Endometrium (tissue), 2 donors: ENCODE measurements at regions not wholly inside any gene's neighbourhood (a gene's known extent, or its start where the extent isn't known, plus 50 kb on each side); places are given as distances from the start of the nearest gene placed in this dataset.
"Not testable (repeated sequence)": the region's sequence is repeated elsewhere in the genome, so short reads cannot be mapped to it uniquely, and the experiment has no call there.

Source experiments
- FAIRE-seq: peaks from 2 replicates; lab custom pipeline; 2012; peaks lifted over from hg19 to GRCh38; lab: Jason Lieb, UNC
- donor health status: control.
- donor health status: control.

- FAIRE-seq: no peak
These were observed 246.9 kb downstream of the CYLC2 start for GRCh38 chr9:103242025-103242424.

DNA sequence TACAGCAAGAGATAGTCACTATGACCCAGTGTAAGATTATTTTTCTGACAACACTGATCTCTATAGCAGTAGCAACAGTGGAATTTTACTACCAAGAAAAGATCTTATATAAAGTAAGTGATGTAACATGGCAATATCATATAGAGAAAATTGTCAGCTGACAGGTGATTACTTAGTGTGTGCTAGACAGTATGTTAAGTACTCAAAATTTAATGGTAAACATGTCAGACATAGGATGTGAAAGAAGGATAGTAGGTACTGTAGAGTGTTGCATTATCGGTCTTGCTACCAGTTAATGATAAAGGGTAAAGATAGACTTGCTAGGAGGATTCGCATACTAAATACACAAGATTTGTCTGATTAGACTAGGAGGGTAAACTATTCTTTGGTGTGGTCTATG is 247.4 kb downstream of the CYLC2 start:
- no peak for FAIRE-seq

GRCh38 chr9:103243553-103243952 is 248.4 kb downstream of the CYLC2 start:
- no peak for FAIRE-seq

- FAIRE-seq: no peak
These were observed 250.2 kb downstream of the CYLC2 start for GRCh38 chr9:103245369-103245768.

DNA sequence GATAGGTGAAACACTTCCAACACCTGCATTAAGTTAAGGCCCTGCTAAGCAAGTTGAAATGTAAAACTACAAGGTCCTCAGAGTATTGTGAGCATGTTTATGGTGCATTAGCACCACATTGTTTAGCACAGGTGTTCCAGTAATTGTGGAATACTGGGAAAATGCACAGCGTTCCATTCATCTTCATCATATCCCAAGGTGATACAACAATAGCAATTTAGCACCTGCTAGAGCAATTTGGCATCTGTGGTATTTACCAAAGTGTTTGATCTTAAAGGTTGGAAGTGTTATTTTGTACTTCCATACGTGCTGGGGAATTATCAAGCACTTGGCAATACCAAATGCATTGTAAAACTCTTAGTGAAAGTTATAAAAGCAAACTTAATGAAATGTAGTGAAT is 266.8 kb downstream of the CYLC2 start:
- FAIRE-seq: no peak

GRCh38 chr9:103266064-103266463 is 270.9 kb downstream of the CYLC2 start:
- FAIRE-seq: no peak

DNA sequence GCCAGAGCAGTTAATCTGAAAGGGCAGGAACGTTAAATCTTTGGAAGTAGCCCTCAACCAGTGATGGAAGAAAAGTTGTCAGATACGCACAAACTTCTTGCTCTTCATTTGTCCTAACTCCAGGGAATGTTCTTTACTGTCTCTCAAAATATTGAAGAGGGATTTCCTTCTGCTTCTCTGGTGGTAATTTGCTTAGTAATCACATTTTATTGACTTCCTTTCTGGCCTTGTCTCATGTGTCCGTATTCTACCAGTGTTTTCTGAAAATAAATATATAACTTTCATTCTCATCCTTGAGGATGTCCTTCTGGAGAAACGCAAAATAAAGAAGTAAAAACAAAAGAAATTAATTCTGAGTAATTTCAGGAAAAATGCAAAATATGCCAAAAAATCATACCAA is 282.1 kb downstream of the CYLC2 start:
- FAIRE-seq: no peak

GRCh38 chr9:103281126-103281525 is 286.0 kb downstream of the CYLC2 start:
- no peak for FAIRE-seq

DNA sequence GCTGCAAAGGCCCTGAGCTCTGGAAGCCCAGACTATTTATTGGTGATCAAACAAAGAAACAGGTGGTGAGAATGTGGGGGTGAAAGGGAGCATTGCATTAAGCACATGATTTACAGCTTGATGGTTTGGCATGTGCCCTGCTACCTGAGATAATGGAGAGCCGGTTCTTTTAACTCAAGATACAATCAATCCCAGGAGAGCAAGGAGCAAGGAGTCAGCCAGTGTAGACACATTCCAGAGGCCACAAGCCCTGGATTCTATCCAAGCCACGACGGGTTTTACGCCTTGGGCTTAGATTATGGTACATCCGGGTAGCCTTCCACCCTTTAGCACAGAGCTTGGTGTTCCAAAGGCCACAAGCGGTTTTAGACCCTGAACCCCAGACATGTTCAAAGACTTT is 292.2 kb downstream of the CYLC2 start:
- FAIRE-seq: no peak

- FAIRE-seq: no peak
These were observed 301.1 kb downstream of the CYLC2 start for GRCh38 chr9:103296189-103296588.

GRCh38 chr9:103301051-103301450 is 305.9 kb downstream of the CYLC2 start:
- FAIRE-seq: no peak

DNA sequence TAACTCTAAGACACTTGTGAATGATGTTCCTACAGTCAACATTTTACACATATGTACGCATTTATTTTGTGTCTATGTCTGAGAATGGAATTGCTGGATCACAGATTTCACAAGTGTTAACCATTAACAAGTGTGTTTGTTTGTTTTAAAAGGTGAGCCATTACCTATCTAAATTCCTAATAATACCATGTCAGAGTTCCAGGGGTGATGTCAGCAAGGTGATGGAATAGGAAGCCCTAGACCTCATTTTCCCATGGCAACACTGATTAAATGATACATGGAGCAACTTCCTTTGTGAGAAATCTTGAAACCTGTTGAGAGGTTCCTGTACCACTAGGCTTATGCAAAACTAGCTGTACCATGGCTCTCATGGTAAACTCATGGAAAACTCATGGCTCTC is 309.7 kb downstream of the CYLC2 start:
- no peak for FAIRE-seq

- FAIRE-seq: no peak
These were observed 324.8 kb downstream of the CYLC2 start for GRCh38 chr9:103319979-103320378.

- no peak for FAIRE-seq
These were observed 328.6 kb downstream of the CYLC2 start for GRCh38 chr9:103323699-103324098.

DNA sequence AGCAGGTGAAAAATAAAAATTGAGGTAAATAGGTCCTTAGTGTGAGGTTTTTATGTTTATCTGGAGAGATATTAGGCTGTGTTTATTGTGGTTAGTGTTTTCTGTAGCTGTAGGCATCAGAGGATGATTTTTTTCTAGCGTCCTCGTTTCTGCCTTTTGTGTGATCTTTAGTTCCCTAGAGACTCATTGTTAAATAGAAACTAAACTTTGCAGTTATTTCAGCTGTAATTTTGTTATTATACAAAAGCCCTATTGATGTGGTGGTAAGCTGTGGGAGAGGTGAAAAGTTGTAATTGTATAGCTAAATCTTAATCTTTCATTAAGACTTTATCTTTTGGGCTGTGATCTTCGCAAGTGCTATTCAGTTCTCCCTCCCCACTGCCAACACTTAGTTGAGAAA is 340.3 kb downstream of the CYLC2 start:
- FAIRE-seq: no peak

GRCh38 chr9:103355000-103355399 is 359.9 kb downstream of the CYLC2 start:
- no peak for FAIRE-seq

GRCh38 chr9:103357980-103358379 is 362.8 kb downstream of the CYLC2 start:
- FAIRE-seq: not testable (repeated sequence)

- no peak for FAIRE-seq
These were observed 366.8 kb downstream of the CYLC2 start for GRCh38 chr9:103361906-103362305.

- FAIRE-seq: no peak
These were observed 367.9 kb downstream of the CYLC2 start for GRCh38 chr9:103362986-103363385.

GRCh38 chr9:103364753-103365152 is 369.6 kb downstream of the CYLC2 start:
- no peak for FAIRE-seq

DNA sequence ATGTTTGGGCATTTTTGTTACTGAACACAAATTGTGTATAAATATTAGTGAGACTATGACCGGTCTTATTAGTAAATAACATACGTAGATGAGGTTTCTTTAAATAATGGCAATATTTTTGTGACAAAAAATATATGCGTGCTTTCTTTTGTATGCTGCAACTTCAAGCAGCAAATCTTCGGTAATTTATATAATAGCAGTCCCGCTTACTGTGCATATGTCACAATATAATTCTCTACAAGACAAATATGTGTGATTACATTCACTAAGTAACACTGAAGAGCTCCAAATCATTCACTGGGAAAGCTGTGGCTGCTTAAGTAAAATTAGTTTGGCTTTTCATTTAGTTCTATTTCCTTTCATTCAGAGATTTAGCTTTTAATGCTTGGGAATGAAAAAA is 376.0 kb downstream of the CYLC2 start:
- FAIRE-seq: no peak

DNA sequence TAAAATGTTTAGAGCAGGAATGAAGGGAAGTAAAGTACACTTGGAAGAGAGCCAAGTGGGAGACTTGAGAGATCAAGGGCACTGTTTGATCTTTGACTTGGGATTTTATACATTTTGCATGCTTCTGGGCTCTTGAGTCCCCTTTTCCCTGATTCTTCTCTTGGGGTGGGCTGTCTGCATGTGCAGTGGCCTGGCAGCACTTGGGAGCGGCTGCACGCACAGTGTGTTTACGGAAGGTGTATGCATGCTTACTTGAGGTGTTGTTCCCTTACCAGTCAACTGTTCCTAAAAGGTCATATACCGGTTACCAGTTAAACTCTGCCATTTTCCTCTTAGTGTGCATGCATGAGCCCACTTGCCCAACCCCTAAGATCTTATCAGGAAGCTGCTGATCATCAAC is 377.7 kb downstream of the CYLC2 start:
- FAIRE-seq: no peak

GRCh38 chr9:103377667-103378066 is 382.5 kb downstream of the CYLC2 start:
- no peak for FAIRE-seq

DNA sequence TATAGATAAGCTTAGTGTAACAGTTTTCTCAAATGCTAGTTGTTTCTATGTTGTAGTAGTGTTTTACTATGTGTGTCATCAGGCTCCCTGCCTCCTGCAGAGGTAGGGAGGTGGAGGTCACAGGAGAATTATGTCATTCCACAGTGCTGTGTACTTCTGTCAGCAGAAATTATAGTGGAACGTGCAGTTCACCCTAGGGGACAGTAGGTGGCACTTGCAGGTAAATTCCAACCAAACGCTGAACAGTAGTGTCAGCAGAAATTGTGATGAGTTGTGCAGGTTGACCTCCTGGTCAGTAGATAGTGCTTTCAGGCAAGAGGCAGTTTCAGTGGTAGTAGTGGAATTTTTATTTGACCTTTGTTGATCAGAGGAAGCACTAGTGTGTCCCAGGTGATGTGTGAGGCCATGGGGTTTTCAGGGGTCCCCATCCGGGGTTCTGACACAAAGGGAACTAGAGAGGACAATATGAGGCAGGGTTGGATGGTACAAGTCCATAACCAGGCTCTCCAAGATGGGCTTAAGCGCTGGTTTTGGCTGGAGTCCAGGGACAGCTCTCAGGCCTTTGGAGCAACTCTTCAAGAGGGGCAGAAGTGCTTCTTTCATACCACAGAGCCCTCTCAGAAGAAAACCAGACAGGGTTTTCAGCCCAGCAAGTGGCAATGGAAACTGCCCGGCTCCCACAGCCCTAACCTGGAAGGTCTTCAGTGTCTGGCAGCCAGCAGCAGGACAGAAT is 402.9 kb downstream of the CYLC2 start:
- FAIRE-seq: no peak

- peak; percentile 39 for FAIRE-seq
These were observed 404.4 kb downstream of the CYLC2 start for GRCh38 chr9:103399535-103399934.
